Choroid plexus epithelial cell (primary cell): ENCODE measurements at regions not wholly inside any gene's neighbourhood (a gene's known extent, or its start where the extent isn't known, plus 50 kb on each side); places are given as distances from the start of the nearest gene placed in this dataset.
"Not testable (repeated sequence)": the region's sequence is repeated elsewhere in the genome, so short reads cannot be mapped to it uniquely, and the experiment has no call there.

Experiments used
- DNase-seq: peaks from one replicate; pipeline ENCODE4 v3.0.0-alpha.2; 2010; ENCODE audit warnings: low read depth
- H3K4me3 ChIP-seq: 2 replicates; pipeline ENCODE4 v1.5.1; 2011; ENCODE audit warnings: low read depth, mild to moderate bottlenecking, control low read depth, low read length, moderate library complexity
- CTCF ChIP-seq: conservative IDR thresholded peaks from 2 replicates; pipeline ENCODE4 v1.5.1; 2011; ENCODE audit warnings: low read depth, mild to moderate bottlenecking, control low read depth, inconsistent platforms, low read length, moderate library complexity

DNA sequence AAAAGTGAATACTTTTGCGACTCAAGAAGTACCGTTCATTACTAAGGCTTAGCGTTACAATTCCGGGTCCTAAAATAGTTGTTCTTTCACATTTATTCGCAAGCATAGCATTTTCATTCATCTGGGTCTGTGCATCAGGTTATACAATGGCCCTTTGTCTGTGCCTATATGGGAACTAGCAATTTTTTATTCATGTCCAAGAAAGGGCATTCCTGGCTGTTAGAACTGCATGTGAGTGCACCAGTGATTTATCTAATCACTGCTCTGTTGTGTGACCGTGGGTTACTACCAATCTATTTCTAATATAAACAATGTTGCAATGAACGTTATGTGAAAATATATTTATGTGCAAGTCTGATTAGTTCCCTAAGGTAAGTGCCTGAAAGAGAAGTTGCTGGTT lies 63.8 kb downstream of the SPANXA1 start:
- DNase-seq, H3K4me3 ChIP-seq: not testable (repeated sequence)

GRCh38 chrX:141475788-141476187 lies 108.8 kb downstream of the SPANXA1 start:
- not testable (repeated sequence) for DNase-seq, H3K4me3 ChIP-seq

- DNase-seq, result no peak
- TF ChIP-seq CTCF, result no peak
- H3K4me3 ChIP-seq, result no peak overlapping the region
Measured at GRCh38 chrX:141469469-141469868, 115.1 kb downstream of the SPANXA1 start.

GRCh38 chrX:141468940-141469339 lies 115.6 kb downstream of the SPANXA1 start:
- DNase-seq, result peak; percentile 22
- TF ChIP-seq CTCF, result no peak
- no peak overlapping the region for H3K4me3 ChIP-seq

- peak; percentile 14 for DNase-seq
- H3K4me3 ChIP-seq, result no peak overlapping the region
- peak; percentile 26 for TF ChIP-seq CTCF
Measured at GRCh38 chrX:141467442-141467841, 117.1 kb downstream of the SPANXA1 start.

DNA sequence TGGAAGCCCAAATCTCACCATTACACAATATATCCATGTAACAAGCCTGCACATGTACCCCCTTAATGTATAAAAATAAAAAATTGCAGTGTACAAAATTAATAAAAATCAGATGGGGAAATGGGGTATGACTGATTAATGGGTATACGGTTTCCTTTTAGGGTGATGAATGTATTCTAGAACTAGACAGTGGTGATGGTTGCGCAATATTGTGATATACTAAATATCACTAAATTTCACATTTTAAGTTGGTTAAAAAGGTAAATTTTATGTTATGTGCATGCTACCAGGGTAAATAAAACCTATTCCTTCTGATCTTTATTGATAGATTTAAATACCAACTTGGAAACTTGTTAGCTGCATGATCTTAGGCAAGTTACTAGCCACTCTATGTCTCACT lies 129.4 kb downstream of the SPANXA1 start:
- H3K4me3 ChIP-seq, result no peak overlapping the region
- no peak for DNase-seq
- TF ChIP-seq CTCF, result no peak

DNA sequence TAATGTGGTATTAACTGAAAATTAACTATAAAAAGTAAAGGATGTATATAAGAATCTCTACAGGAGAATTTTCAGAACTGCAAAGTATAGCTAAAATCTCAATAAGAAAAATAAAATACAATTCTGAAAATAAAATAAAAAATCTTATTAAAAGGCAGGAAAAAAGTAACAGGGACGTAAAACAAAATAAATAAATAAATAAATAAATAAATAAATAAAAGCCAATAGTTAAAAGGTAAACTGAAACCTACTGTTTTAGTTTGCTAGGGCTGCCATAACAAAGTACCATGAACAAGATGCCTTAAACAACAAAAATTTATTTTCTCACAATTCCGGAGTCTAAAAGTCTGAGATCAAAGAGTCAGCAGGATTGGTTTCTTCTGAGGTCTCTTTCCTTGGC lies 140.6 kb downstream of the SPANXA1 start:
- no peak overlapping the region for H3K4me3 ChIP-seq
- TF ChIP-seq CTCF, result no peak
- no peak for DNase-seq

DNA sequence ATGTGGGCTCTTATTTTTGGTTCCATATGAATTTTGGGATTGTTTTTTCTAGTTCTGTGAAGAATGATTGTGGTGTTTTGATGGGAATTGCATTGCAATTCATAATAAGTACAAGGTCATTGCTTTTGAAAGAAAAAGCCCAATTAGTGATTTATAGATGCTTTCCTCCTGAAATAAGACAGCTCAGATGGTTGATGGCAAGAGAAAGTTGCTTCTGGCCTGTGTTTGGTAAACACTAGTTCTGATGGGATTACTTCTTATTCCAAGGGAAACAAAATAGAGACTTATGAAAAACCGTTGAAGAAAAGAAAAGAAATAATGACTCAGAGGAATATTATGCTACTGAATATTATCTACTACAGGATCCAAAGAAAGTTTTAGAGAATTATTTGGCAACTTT lies 144.9 kb downstream of the SPANXA1 start:
- no peak for TF ChIP-seq CTCF
- peak; percentile 1 for DNase-seq
- H3K4me3 ChIP-seq, result no peak overlapping the region
